ENCODE measurements at regions not wholly inside any gene's neighbourhood (a gene's known extent, or its start where the extent isn't known, plus 50 kb on each side); places are given as distances from the start of the nearest gene placed in this dataset.

GRCh38 chr10:128936392-128936791 is 530.6 kb upstream of the MGMT start:
- no peaks in the 10 kb centered on the region for H3K36me3 ChIP-seq
- no peak overlapping the region for H3K27ac ChIP-seq
- no peak for ATAC-seq
- no peak overlapping the region for H3K4me3 ChIP-seq
- no peaks in the 10 kb centered on the region for H3K4me1 ChIP-seq
- H3K9me3 ChIP-seq: no peaks in the 10 kb centered on the region
- intact Hi-C loops (cut with DNase I): loop anchor here in 1 of 10 donors (10.0 kb wide), 1 partner anchor 842 kb away; no protein-coding TSS in a partner anchor
- WGBS, 4 donors: 92 to 97% (median 95%) methylated on average over 9 of the region's 9 CpGs
- no peak for DNase-seq
- no peak for TF ChIP-seq CTCF (IDR thresholded peaks at IDR 0.05)
- no peak for TF ChIP-seq POLR2A (IDR thresholded peaks at IDR 0.05)
- H3K27me3 ChIP-seq: no peaks in the 10 kb centered on the region

GRCh38 chr10:128938558-128938957 is 528.5 kb upstream of the MGMT start:
- H3K4me1 ChIP-seq: no peaks in the 10 kb centered on the region
- no peaks in the 10 kb centered on the region for H3K36me3 ChIP-seq
- intact Hi-C loops (cut with DNase I): loop anchor here in 1 of 10 donors (10.0 kb wide), 1 partner anchor 844 kb away; no protein-coding TSS in a partner anchor
- H3K27me3 ChIP-seq: no peaks in the 10 kb centered on the region
- TF ChIP-seq CTCF (IDR thresholded peaks at IDR 0.05) (no peak), POLR2A (IDR thresholded peaks at IDR 0.05) (no peak)
- WGBS, 4 donors: 78 to 87% (median 84%) methylated on average over 3 of the region's 3 CpGs
- ATAC-seq: peak in 1 of 4 donors; percentile 33
- no peak overlapping the region for H3K27ac ChIP-seq
- no peaks in the 10 kb centered on the region for H3K9me3 ChIP-seq
- no peak for DNase-seq
- no peak overlapping the region for H3K4me3 ChIP-seq

GRCh38 chr10:128940081-128940480 is 527.0 kb upstream of the MGMT start:
- WGBS, 4 donors: 89 to 93% (median 92%) methylated on average over 5 of the region's 5 CpGs
- Histone ChIP-seq H3K4me3 (no peak overlapping the region), H3K36me3 (no peaks in the 10 kb centered on the region), H3K27me3 (no peaks in the 10 kb centered on the region), H3K4me1 (peaks cover 0 to 4% (median 0%) of the 10 kb centered on the region in 12 donors), H3K9me3 (no peaks in the 10 kb centered on the region), H3K27ac (no peak overlapping the region)
- ATAC-seq (no peak), DNase-seq (no peak)
- intact Hi-C loops (cut with DNase I): no loop called here
- TF ChIP-seq POLR2A (IDR thresholded peaks at IDR 0.05): no peak
- TF ChIP-seq CTCF (IDR thresholded peaks at IDR 0.05): no peak

- H3K36me3 ChIP-seq: no peaks in the 10 kb centered on the region
- H3K4me1 ChIP-seq: peaks cover 0 to 13% (median 0%) of the 10 kb centered on the region in 12 donors
- intact Hi-C loops (cut with DNase I): no loop called here
- no peak for TF ChIP-seq POLR2A (IDR thresholded peaks at IDR 0.05)
- no peak for TF ChIP-seq CTCF (IDR thresholded peaks at IDR 0.05)
- H3K4me3 ChIP-seq: no peak overlapping the region
- WGBS, 4 donors: 82 to 91% (median 84%) methylated on average over 6 of the region's 6 CpGs
- ATAC-seq (no peak), DNase-seq (no peak)
- no peak overlapping the region for H3K27ac ChIP-seq
- peaks cover 0 to 11% (median 0%) of the 10 kb centered on the region in 12 donors for H3K9me3 ChIP-seq
- no peaks in the 10 kb centered on the region for H3K27me3 ChIP-seq
These were observed 523.9 kb upstream of the MGMT start for GRCh38 chr10:128943111-128943510.
